Gastrocnemius medialis (tissue), 4 donors: ENCODE measurements at regions not wholly inside any gene's neighbourhood (a gene's known extent, or its start where the extent isn't known, plus 50 kb on each side); places are given as distances from the start of the nearest gene placed in this dataset.

ENCODE experiments used
- ATAC-seq, 2 donors: fragments of 150-250 bp; one replicate each; pipeline ENCODE4 v1.9.1; 2016
- DNase-seq, 2 donors: peaks; one replicate each; pipeline ENCODE4 v3.0.0-alpha.2; 2019
- H3K27ac ChIP-seq, 4 donors: fragments of 200-600 bp; sonication (generic); 1 replicate in 1 of 4; 2 replicates in 3 of 4; pipeline ENCODE4 v1.5.1; 2016 to 2018; ENCODE audit warnings: mild to moderate bottlenecking in 2 of 4, moderate library complexity in 1 of 4
- H3K27me3 ChIP-seq, 3 donors: fragments of 200-600 bp; sonication (generic) in 2 of 3; 1 replicate in 1 of 3; 2 replicates in 2 of 3; pipeline versions ENCODE4 v1.5.1 to v1.6.0; 2016 to 2019; ENCODE audit warnings: mild to moderate bottlenecking in 1 of 3, moderate library complexity in 1 of 3
- H3K36me3 ChIP-seq, 2 donors: fragments of 200-600 bp; sonication (generic) in 1 of 2; one replicate each; pipeline ENCODE4 v1.5.1; 2017 to 2018
- H3K4me1 ChIP-seq, 2 donors: fragments of 200-600 bp; sonication (generic) in 1 of 2; one replicate each; pipeline ENCODE4 v1.5.1; 2016 to 2017; ENCODE audit warnings: mild to moderate bottlenecking in 2 of 2
- H3K4me3 ChIP-seq, 4 donors: fragments of 200-600 bp; sonication (generic) in 3 of 4; 1 replicate in 1 of 4; 2 replicates in 3 of 4; pipeline ENCODE4 v1.5.1; 2016 to 2019; ENCODE audit warnings: mild to moderate bottlenecking in 2 of 4
- H3K9me3 ChIP-seq, 3 donors: fragments of 200-600 bp; sonication (generic) in 2 of 3; 1 replicate in 1 of 3; 2 replicates in 2 of 3; pipeline ENCODE4 v1.5.1; 2016 to 2019
- POLR2A ChIP-seq, 2 donors: fragments of 450-650 bp; IDR thresholded peaks; one replicate each; pipeline ENCODE4 v1.6.1; 2017; ENCODE audit warnings: antibody characterized with exemption in 2 of 2, mild to moderate bottlenecking in 2 of 2, moderate library complexity in 2 of 2
- in situ Hi-C, 4 donors: fragments of 200-750 bp; cut with MboI; loops; one replicate each; pipeline versions ENCODE4 v1.15.0 to v1.8.0; 2017; ENCODE audit warnings: low sequenced_read_pairs in 4 of 4
- intact Hi-C: fragments of 100-400 bp; cut with DNase I; formaldehyde crosslinking; loops from one replicate; pipeline ENCODE4 v1.15.1; 2023; ENCODE audit warnings: low total_unique reads
- TF ChIP-seq, protein P1 (sequence below), 5 experiments: fragments of 450-650 bp in 3 of 5; fragments of 200-600 bp in 2 of 5; sonication (generic) in 2 of 5; IDR thresholded peaks in 4 of 5; conservative IDR thresholded peaks in 1 of 5; 1 replicate in 4 of 5; 2 replicates in 1 of 5; pipeline ENCODE4 v1.5.1; 2016 to 2019; ENCODE audit warnings: antibody characterized with exemption in 5 of 5, mild to moderate bottlenecking in 3 of 5, moderate library complexity in 3 of 5

DNA sequence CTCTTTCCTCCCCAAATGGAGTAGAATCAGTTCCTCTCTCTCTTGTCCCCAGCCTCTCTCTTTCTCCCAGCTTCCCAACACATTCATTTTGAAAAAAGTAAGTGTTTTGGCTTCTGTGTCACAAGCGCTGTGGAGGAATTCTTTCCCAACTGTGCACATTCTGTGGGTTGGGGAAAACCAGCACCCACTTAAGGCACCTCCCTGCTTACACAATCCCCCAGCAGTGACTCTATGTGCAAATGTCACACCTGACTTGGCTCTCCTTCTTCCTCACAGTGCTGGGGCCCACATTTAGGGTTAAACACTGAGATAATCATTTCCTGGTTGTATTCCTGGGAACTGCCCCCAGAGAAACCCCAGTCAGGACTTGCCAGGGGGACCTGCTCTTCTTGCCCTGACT lies 358.1 kb upstream of the ZNF32 start:
- Histone ChIP-seq H3K27me3 (no peaks in the 10 kb centered on the region), H3K4me3 (no peak overlapping the region), H3K4me1 (peaks cover 0 to 3% of the 10 kb centered on the region in 2 donors), H3K9me3 (no peaks in the 10 kb centered on the region), H3K36me3 (no peaks in the 10 kb centered on the region), H3K27ac (no peak overlapping the region)
- intact Hi-C loops, result no loop called here
- ATAC-seq, result no peak
- DNase-seq, result no peak
- in situ Hi-C loops, result no loop called here
- no peak for TF ChIP-seq POLR2A (IDR thresholded peaks at IDR 0.05)
- TF ChIP-seq, protein P1, sequence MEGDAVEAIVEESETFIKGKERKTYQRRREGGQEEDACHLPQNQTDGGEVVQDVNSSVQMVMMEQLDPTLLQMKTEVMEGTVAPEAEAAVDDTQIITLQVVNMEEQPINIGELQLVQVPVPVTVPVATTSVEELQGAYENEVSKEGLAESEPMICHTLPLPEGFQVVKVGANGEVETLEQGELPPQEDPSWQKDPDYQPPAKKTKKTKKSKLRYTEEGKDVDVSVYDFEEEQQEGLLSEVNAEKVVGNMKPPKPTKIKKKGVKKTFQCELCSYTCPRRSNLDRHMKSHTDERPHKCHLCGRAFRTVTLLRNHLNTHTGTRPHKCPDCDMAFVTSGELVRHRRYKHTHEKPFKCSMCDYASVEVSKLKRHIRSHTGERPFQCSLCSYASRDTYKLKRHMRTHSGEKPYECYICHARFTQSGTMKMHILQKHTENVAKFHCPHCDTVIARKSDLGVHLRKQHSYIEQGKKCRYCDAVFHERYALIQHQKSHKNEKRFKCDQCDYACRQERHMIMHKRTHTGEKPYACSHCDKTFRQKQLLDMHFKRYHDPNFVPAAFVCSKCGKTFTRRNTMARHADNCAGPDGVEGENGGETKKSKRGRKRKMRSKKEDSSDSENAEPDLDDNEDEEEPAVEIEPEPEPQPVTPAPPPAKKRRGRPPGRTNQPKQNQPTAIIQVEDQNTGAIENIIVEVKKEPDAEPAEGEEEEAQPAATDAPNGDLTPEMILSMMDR (IDR thresholded peaks at IDR 0.05 in 4 of 5, conservative IDR thresholded peaks at IDR 0.05 in 1 of 5), result no peak

DNA sequence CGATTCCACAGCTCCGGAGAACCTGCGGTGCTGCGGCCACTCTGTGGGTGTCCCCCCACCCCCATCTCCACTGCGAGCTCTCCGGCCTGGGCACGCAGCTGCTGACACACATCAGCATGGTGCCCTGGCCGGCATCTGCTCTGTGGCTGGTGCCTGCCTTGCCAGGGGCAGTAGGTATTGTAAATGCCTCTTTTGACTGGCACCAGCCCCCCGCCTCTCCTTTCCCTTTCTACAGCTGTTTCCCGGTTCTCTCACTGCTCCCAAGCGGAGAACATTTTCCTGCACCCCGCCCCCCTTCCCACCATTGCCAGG lies 357.1 kb upstream of the ZNF32 start:
- in situ Hi-C loops, result no loop called here

DNA sequence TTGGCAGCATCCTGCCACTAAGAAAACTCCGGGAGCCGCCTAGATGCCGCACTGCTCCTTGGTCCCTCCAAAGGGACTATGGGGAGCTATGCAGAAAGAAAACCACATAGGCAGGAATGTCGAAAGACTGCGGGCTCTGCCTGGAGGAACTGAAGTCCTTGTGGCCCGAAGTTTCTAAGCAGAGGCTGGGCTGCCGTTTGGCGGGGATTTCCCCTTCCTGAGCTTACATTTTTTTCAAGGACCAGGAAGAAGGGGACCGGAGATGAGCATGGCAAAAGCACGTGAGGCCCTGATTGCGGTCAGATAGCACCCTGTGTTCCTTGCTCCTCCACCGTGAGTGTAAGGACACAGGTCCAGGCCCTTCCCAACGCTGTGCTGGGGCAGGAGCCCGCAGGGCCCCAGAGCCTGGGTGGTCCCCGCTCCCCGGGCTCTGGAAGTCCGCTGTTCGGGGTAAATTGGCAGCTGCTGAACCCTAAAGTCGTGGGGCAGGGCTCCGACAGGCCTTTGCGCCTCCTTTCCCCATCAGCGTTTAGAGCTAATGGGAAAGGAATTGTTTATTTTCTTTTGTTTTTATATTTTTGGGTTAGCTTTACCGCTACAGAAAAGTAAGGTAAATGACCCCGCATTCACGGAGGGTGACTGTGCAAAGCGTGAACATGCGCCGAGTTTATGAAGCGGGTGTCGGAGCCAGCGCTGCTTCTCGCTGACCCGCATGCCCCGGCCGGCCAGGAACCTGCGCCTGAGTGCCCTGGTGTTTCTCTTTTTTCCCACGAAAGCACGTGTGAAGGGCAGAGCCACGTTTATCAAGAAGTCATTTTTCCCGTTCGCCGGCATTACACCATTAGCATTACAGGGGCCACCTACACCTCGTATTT lies 356.5 kb upstream of the ZNF32 start:
- Histone ChIP-seq H3K4me1 (peaks cover 0 to 3% of the 10 kb centered on the region in 2 donors), H3K36me3 (no peaks in the 10 kb centered on the region), H3K9me3 (no peaks in the 10 kb centered on the region), H3K27ac (no peak overlapping the region), H3K27me3 (no peaks in the 10 kb centered on the region), H3K4me3 (no peak overlapping the region)
- ATAC-seq, result no peak
- DNase-seq, result no peak
- TF ChIP-seq, protein P1 (IDR thresholded peaks at IDR 0.05 in 4 of 5, conservative IDR thresholded peaks at IDR 0.05 in 1 of 5), result no peak
- TF ChIP-seq POLR2A (IDR thresholded peaks at IDR 0.05), result no peak
- in situ Hi-C loops (no loop called here), intact Hi-C loops (no loop called here)

More for the DNA sequence above, 357.1 kb upstream of the ZNF32 start:
- DNase-seq (no peak), ATAC-seq (no peak)
- Histone ChIP-seq H3K27ac (no peak overlapping the region), H3K4me3 (no peak overlapping the region), H3K4me1 (peaks cover 0 to 3% of the 10 kb centered on the region in 2 donors), H3K36me3 (no peaks in the 10 kb centered on the region), H3K9me3 (no peaks in the 10 kb centered on the region), H3K27me3 (no peaks in the 10 kb centered on the region)
- intact Hi-C loops, result no loop called here
- TF ChIP-seq POLR2A (IDR thresholded peaks at IDR 0.05), result no peak
- TF ChIP-seq, protein P1 (IDR thresholded peaks at IDR 0.05 in 4 of 5, conservative IDR thresholded peaks at IDR 0.05 in 1 of 5), result no peak

DNA sequence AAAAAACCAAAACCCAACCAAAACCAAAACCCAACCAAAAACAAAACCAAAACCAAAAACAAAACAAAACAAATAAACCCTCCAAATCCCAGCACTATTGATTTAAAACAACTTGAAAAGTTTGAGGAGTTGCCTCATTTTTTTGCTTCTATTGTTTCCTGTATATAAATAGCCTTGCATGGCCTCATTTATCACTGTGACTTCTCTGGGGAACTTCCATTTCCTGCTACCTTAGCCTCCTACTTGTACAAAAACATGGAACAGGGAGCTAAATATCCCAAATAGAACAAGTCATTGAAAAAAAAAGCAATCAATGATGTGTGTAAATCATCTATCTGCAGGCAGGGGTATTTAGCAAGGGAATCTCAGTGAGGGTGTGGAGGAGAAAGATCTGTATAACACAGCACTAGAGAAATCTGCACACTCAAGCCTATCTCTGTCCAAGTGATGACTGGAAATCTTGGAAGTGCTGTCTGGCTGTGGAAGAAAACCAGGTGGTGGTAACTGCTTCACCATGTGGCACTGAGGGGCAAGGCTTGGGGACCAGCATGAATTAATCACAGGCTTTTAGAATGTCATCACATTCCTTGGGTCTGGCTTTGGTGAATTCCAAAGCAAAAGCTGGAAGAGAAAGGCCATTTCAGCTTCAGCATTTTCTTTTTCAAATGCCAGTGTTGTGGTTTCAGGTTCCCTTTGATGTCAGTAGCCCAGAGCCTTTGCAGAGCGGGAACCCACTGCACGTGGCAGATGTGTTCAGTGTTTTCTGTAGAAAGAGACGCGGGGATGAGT lies 349.5 kb upstream of the ZNF32 start:
- H3K36me3 ChIP-seq, result no peaks in the 10 kb centered on the region
- in situ Hi-C loops, result no loop called here
- peaks cover 9 to 13% of the 10 kb centered on the region in 2 donors for H3K4me1 ChIP-seq
- DNase-seq, result no peak
- no peak for ATAC-seq
- peak overlapping the region in 2 of 4 donors; percentile 27 for H3K27ac ChIP-seq
- TF ChIP-seq, protein P1 (IDR thresholded peaks at IDR 0.05 in 4 of 5, conservative IDR thresholded peaks at IDR 0.05 in 1 of 5), result no peak
- no peak for TF ChIP-seq POLR2A (IDR thresholded peaks at IDR 0.05)
- H3K9me3 ChIP-seq, result no peaks in the 10 kb centered on the region
- intact Hi-C loops, result no loop called here
- no peaks in the 10 kb centered on the region for H3K27me3 ChIP-seq
- no peak overlapping the region for H3K4me3 ChIP-seq
